ENCODE measurements at regions not wholly inside any gene's neighbourhood (a gene's known extent, or its start where the extent isn't known, plus 50 kb on each side); places are given as distances from the start of the nearest gene placed in this dataset.

DNA sequence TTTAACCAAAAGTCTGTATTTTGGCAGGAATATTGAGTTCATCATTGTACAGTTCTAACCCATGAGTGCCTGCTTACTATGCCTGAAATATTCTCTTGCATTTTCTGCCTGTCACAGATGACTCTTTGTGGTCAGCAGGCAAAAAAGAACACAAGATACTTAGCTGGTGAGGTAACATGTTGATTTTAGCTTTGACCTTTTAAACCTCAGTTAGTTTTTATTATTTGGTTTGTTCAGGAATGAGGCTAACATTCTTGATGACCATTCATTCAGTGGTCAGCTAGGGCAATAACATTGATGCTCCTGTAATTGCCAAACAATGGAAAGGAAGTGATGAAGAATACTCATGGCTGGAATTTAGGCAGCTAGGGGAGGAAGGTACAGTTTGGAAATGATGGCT lies 491.2 kb downstream of the PIK3C3 start:
- TF ChIP-seq POLR2AphosphoS5 (IDR thresholded peaks at IDR 0.05) (no peak), CTCF (IDR thresholded peaks at IDR 0.05) (no peak), POLR2A (IDR thresholded peaks at IDR 0.05) (no peak), EP300 (IDR thresholded peaks at IDR 0.05) (no peak)

Measured in upper lobe of left lung (tissue), 4 donors.